H9 (cell line): ENCODE measurements at regions not wholly inside any gene's neighbourhood (a gene's known extent, or its start where the extent isn't known, plus 50 kb on each side); places are given as distances from the start of the nearest gene placed in this dataset.

Source experiments
- DNase-seq: peaks from one replicate; pipeline ENCODE4 v3.0.0-alpha.2; 2017
- H2AFZ ChIP-seq: one replicate; pipeline ENCODE4 v1.6.1; 2013; ENCODE audit warnings: mild to moderate bottlenecking, low read length, control low read depth, moderate library complexity
- H2AK5ac ChIP-seq: 2 replicates; pipeline ENCODE4 v1.6.1; 2013; ENCODE audit warnings: low read length, control low read depth, mixed read lengths; ENCODE audit not compliant: insufficient read length
- H2BK120ac ChIP-seq: one replicate; pipeline ENCODE4 v1.6.1; 2013; ENCODE audit warnings: low read depth, mild to moderate bottlenecking, low read length, control low read depth, inconsistent platforms; ENCODE audit not compliant: poor library complexity, severe bottlenecking
- H2BK12ac ChIP-seq: 2 replicates; pipeline ENCODE4 v1.6.1; 2013; ENCODE audit warnings: low read length, control low read depth, mixed read lengths, low read depth; ENCODE audit not compliant: insufficient read length
- H2BK15ac ChIP-seq: 2 replicates; pipeline ENCODE4 v1.6.1; 2013; ENCODE audit warnings: low read depth, low read length, control low read depth
- H2BK20ac ChIP-seq: one replicate; pipeline ENCODE4 v1.6.1; 2013; ENCODE audit warnings: low read depth, mild to moderate bottlenecking, low read length, control low read depth, inconsistent platforms; ENCODE audit not compliant: poor library complexity, severe bottlenecking
- H2BK5ac ChIP-seq: 2 replicates; pipeline ENCODE4 v1.6.1; 2013; ENCODE audit warnings: low read length, control low read depth, mixed read lengths; ENCODE audit not compliant: insufficient read length
- H3K14ac ChIP-seq: 2 replicates; pipeline ENCODE4 v1.6.1; 2013; ENCODE audit warnings: low read length, control low read depth; ENCODE audit not compliant: insufficient read depth
- H3K18ac ChIP-seq: 2 replicates; pipeline ENCODE4 v1.6.1; 2013; ENCODE audit warnings: low read depth, mild to moderate bottlenecking, mixed read lengths, low read length, control low read depth; ENCODE audit not compliant: insufficient read length
- H3K23ac ChIP-seq: 2 replicates; pipeline ENCODE4 v1.6.1; 2013; ENCODE audit warnings: low read length, control low read depth, mixed read lengths, low read depth; ENCODE audit not compliant: insufficient read length
- H3K23me2 ChIP-seq: 2 replicates; pipeline ENCODE4 v1.6.1; 2013; ENCODE audit warnings: low read depth, mild to moderate bottlenecking, mixed read lengths, low read length, control low read depth; ENCODE audit not compliant: insufficient read length, poor library complexity, severe bottlenecking
- H3K27ac ChIP-seq: 2 replicates; pipeline ENCODE4 v1.5.1; 2013; ENCODE audit warnings: low read length, control low read depth, mixed read lengths, low read depth; ENCODE audit not compliant: insufficient read length
- H3K27me3 ChIP-seq: 2 replicates; pipeline ENCODE4 v1.6.1; 2013; ENCODE audit warnings: low read length, control low read depth, inconsistent platforms; ENCODE audit not compliant: insufficient read depth
- H3K4ac ChIP-seq: 2 replicates; pipeline ENCODE4 v1.6.1; 2013; ENCODE audit warnings: low read depth, mild to moderate bottlenecking, control low read depth, inconsistent platforms, low read length, moderate library complexity
- H3K4me1 ChIP-seq: 2 replicates; pipeline ENCODE4 v1.6.1; 2013; ENCODE audit warnings: low read length, control low read depth, inconsistent platforms; ENCODE audit not compliant: insufficient read depth
- H3K4me2 ChIP-seq: 2 replicates; pipeline ENCODE4 v1.6.1; 2013; ENCODE audit warnings: low read length, control low read depth, mixed read lengths; ENCODE audit not compliant: insufficient read length, insufficient read depth
- H3K56ac ChIP-seq: 2 replicates; pipeline ENCODE4 v1.6.1; 2013; ENCODE audit warnings: low read depth, mild to moderate bottlenecking, mixed read lengths, low read length, control low read depth; ENCODE audit not compliant: insufficient read length
- H3K79me1 ChIP-seq: 2 replicates; pipeline ENCODE4 v1.6.1; 2013; ENCODE audit warnings: low read depth, mild to moderate bottlenecking, moderate library complexity, low read length, control low read depth, inconsistent platforms; ENCODE audit not compliant: insufficient read depth, poor library complexity, severe bottlenecking
- H3K79me2 ChIP-seq: 2 replicates; pipeline ENCODE4 v1.6.1; 2013; ENCODE audit warnings: low read length, control low read depth, inconsistent platforms; ENCODE audit not compliant: insufficient read depth
- H3K9ac ChIP-seq: 2 replicates; pipeline ENCODE4 v1.6.1; 2013; ENCODE audit warnings: low read length, control low read depth, mixed read lengths; ENCODE audit not compliant: insufficient read length; ENCODE audit errors: extremely low read depth
- H3K9me3 ChIP-seq: one replicate; pipeline ENCODE4 v1.6.1; 2013; ENCODE audit warnings: low read depth, low read length, inconsistent platforms; ENCODE audit not compliant: control insufficient read depth
- H3T11ph ChIP-seq: one replicate; pipeline ENCODE4 v1.6.1; 2013; ENCODE audit warnings: mild to moderate bottlenecking, low read length, control low read depth, inconsistent platforms
- H4K20me1 ChIP-seq: one replicate; pipeline ENCODE4 v1.6.1; 2013; ENCODE audit not compliant: control insufficient read depth, insufficient read length, insufficient read depth
- H4K5ac ChIP-seq: 2 replicates; pipeline ENCODE4 v1.6.1; 2013; ENCODE audit warnings: low read depth, mild to moderate bottlenecking, mixed read lengths, low read length, control low read depth; ENCODE audit not compliant: insufficient read length
- H4K8ac ChIP-seq: replicated peaks from 2 replicates; pipeline ENCODE4 v1.6.1; 2013; ENCODE audit warnings: low read length, control low read depth, mixed read lengths, low read depth; ENCODE audit not compliant: insufficient read length
- H4K91ac ChIP-seq: 2 replicates; pipeline ENCODE4 v1.6.1; 2013; ENCODE audit warnings: low read depth, mild to moderate bottlenecking, moderate library complexity, mixed read lengths, low read length, control low read depth; ENCODE audit not compliant: insufficient read length
- H3K27ac Mint-ChIP-seq, 3 experiments: 2 replicates in 2 of 3; 3 replicates in 1 of 3; pipeline ENCODE4 v1.8.0; 2020 to 2021; ENCODE audit warnings: mixed read lengths in 3 of 3, mild to moderate bottlenecking in 1 of 3, moderate library complexity in 1 of 3
- H3K27me3 Mint-ChIP-seq: 2 replicates; pipeline ENCODE4 v1.8.0; 2021; ENCODE audit warnings: low read depth, mild to moderate bottlenecking, moderate library complexity, mixed read lengths
- H3K36me3 Mint-ChIP-seq, 3 experiments: 2 replicates in 2 of 3; 3 replicates in 1 of 3; pipeline ENCODE4 v1.8.0; 2020 to 2021; ENCODE audit warnings: low read depth in 3 of 3, mixed read lengths in 3 of 3; ENCODE audit not compliant: insufficient read depth in 1 of 3
- H3K4me1 Mint-ChIP-seq, 2 experiments: 2 replicates each; pipeline ENCODE4 v1.8.0; 2020; ENCODE audit warnings: mixed read lengths in 2 of 2
- H3K4me3 Mint-ChIP-seq, 2 experiments: 2 replicates in 1 of 2; 3 replicates in 1 of 2; pipeline ENCODE4 v1.8.0; 2020 to 2021; ENCODE audit warnings: mild to moderate bottlenecking in 2 of 2, mixed read lengths in 2 of 2, moderate library complexity in 1 of 2
- H3K9me3 Mint-ChIP-seq, 2 experiments: 2 replicates in 1 of 2; 3 replicates in 1 of 2; pipeline ENCODE4 v1.8.0; 2020; ENCODE audit warnings: mild to moderate bottlenecking in 2 of 2, mixed read lengths in 2 of 2, moderate library complexity in 1 of 2
- CTCF ChIP-seq: fragments of 200-600 bp; sonication (generic); conservative IDR thresholded peaks from 3 replicates; pipeline ENCODE4 v1.8.0; 2021; ENCODE audit warnings: antibody characterized with exemption, mild to moderate bottlenecking
- WGBS: extraction: QIAGEN DNeasy Blood & Tissue Kit; methylation state at CpG from one replicate; pipeline ENCODE4 v1.1.7; 2013; ENCODE audit warnings: missing lambda C conversion rate, low lambda C conversion rate, mixed read lengths; ENCODE audit not compliant: insufficient read length; ENCODE audit errors: extremely low coverage; 5-methylcytosine and 5-hydroxymethylcytosine counted together

GRCh38 chr2:238663586-238663985 lies 184.3 kb upstream of the TWIST2 start:
- no peaks in the 10 kb centered on the region for H3K23me2 ChIP-seq
- no peaks in the 10 kb centered on the region for H3K79me1 ChIP-seq
- H2BK12ac ChIP-seq: no peak overlapping the region
- no peak overlapping the region for H2AFZ ChIP-seq
- H3K4me1 ChIP-seq: no peaks in the 10 kb centered on the region
- Mint-ChIP-seq H3K36me3 (peaks cover 0 to 2% (median 0%) of the 10 kb centered on the region in 3 experiments; a peak in 1 of 7 replicates), H3K4me3 (no peak overlapping the region), H3K9me3 (peaks cover 0 to 7% of the 10 kb centered on the region in 2 experiments; a peak in 3 of 5 replicates), H3K27me3 (peaks cover 45% of the 10 kb centered on the region), H3K4me1 (peaks cover 0 to 5% of the 10 kb centered on the region in 2 experiments; a peak in 1 of 4 replicates), H3K27ac (no peak overlapping the region)
- H4K20me1 ChIP-seq: no peaks in the 10 kb centered on the region
- H3K56ac ChIP-seq: no peak overlapping the region
- no CpG with 5 or more reads among the region's 9 CpGs for WGBS
- no peaks in the 10 kb centered on the region for H3K27me3 ChIP-seq
- no peak overlapping the region for H3K18ac ChIP-seq
- H3K4ac ChIP-seq: no peak overlapping the region
- DNase-seq: no peak
- no peaks in the 10 kb centered on the region for H3K9me3 ChIP-seq
- no peak overlapping the region for H3K27ac ChIP-seq
- H3K9ac ChIP-seq: no peak overlapping the region
- no peak overlapping the region for H2BK120ac ChIP-seq
- no peak for TF ChIP-seq CTCF
- no peak overlapping the region for H4K8ac ChIP-seq
- H3K14ac ChIP-seq: no peak overlapping the region
- H4K91ac ChIP-seq: no peak overlapping the region
- H3K23ac ChIP-seq: no peak overlapping the region
- H3K4me2 ChIP-seq: no peak overlapping the region
- H4K5ac ChIP-seq: no peak overlapping the region
- H2BK15ac ChIP-seq: no peak overlapping the region
- H2BK5ac ChIP-seq: no peak overlapping the region
- H3T11ph ChIP-seq: no peak overlapping the region
- H2BK20ac ChIP-seq: no peak overlapping the region
- H3K79me2 ChIP-seq: no peaks in the 10 kb centered on the region
- H2AK5ac ChIP-seq: no peak overlapping the region
